GM18520 (cell line): ENCODE measurements at regions not wholly inside any gene's neighbourhood (a gene's known extent, or its start where the extent isn't known, plus 50 kb on each side); places are given as distances from the start of the nearest gene placed in this dataset.

Experiments
- ATAC-seq: cut with Tn5 transposase; IDR thresholded peaks from one replicate; pipeline ENCODE4 v1.9.1; 2021; ENCODE audit not compliant: unreplicated experiment

DNA sequence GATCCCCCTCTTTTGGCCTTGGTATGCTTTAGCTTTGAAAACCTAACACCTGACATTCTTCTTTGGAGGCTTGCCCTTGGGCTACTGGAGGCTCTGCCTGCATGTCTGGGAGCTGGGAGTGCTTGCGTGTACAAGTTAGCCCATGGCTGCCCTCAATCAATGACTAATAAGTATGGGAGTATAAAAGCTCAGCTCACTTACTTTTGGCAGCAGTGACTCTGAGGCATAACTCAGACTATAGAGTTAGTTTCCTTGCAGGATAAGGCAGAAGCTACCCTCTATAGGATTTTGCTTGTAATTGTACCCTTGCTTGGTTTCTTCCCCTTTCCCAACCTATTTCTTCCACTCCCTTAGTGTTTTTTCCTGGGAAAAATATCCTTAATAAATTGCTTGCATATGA is 247.9 kb downstream of the PPP1R2C start:
- ATAC-seq = no peak

DNA sequence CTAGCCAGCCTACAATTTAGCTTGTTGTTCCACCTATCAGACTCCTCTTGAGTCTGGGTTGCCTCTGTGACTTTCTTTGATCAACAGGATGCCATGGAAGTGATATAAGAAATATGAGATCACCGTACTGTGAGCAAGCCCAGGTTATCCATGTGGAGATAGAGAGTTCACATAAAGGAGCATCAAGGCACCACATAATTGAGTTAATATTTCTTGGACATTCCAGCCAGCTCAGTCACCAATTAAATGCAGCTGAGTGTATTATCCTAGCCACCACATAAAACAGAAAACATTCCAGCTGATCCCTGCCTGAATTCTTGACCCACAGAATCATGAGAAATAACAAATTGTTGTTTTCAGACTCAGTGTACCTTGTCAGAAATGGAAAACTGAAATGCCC is 253.6 kb downstream of the PPP1R2C start:
- no peak for ATAC-seq

DNA sequence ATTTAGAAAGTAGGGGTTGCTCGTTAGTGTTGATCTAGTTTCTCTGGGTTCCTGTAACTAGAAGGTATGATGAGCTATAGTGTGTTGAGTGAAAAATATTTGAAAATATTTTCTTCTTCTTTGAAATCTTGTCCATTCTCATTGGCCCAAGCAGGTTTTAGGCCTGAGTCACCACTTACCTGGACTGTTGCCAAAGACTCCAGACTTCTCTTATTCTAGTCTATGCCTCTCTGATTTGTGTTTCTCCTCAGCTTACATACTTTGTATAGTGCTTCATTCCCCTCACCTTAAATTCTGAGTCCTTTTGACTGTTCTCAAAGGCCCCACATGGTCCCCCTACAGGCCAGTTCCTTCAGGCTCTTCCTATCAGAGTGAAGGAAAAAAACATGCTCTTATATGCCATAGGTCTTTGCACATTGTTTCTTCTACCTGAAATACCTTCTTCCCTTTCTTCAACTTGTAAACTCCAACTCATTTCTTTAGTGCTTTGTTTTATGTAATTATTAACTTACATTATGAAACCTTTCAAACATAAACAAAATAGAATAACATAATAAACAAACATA is 258.2 kb downstream of the PPP1R2C start:
- no peak for ATAC-seq

DNA sequence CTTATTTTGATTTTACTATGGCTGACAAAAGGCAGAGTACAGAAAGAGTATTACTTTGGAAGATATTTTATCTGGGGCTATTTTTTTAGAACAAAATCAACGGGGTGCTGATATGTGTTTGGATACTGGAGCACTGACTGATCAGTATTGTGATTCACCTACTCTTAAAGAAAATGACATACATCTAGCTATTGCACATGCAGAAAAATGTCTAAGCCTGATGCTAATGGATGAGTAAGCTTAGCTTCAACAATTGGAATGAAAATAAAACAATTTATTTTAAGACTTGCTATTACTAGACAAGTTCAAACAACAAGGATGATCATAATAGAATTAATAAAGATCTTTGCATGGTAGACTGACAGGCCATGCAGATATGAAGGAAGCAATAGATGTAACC is 262.0 kb downstream of the PPP1R2C start:
- no peak for ATAC-seq

DNA sequence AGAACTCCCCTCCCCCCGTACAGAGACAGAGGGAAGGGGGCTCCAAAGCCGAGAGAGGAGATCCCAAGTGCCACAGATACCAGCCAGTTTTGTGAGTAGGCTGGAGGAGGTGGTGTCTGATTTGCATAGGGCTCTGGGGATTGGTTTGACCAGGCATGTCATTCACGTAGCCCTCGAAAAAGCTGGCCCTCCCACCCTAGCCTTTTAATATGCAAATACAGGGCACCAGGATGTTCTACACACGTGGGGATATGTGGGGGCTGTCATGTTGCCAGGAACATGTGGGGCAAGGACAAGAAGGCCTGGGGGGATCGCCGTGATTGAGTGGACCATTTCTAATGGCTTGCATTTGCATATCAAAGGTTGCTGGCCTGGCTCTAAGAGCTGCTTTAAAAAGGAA is 272.9 kb downstream of the PPP1R2C start:
- ATAC-seq = no peak

DNA sequence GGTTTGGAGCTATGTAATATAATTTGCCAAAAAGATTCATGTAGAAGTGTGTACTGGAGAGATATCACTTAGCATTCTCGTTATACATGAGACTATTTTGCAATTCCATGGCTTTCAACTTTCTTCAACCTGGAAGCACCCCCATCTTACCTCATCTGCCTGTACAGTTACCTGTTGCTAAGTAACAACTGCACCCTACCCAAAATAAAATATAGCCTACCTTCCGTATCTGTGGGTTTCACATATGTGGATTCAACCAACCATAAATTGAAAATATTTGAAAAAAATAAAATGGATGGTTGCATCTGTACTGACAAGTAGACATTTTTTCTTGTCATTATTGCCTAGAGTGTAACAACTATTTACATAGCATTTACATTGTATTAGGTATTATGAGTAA is 278.3 kb downstream of the PPP1R2C start:
- no peak for ATAC-seq

DNA sequence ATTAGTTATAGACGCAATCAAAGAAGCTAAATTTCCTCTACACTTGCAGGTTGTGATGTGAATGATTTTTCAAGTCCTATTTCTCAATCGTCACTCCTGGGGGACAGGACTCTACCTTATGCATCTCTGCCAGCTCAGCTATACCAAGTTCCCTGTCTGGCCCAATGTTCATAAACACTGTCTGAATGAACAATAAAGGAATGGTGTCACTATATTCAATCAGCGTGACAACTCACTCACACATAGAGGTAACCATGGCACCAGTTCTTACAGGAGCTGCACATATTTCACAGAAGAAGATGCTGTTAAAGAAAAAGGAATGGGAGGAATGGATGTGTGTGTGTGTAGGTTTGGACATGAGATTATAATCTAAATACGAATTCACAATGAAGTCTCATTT is 280.6 kb downstream of the PPP1R2C start:
- ATAC-seq = no peak

DNA sequence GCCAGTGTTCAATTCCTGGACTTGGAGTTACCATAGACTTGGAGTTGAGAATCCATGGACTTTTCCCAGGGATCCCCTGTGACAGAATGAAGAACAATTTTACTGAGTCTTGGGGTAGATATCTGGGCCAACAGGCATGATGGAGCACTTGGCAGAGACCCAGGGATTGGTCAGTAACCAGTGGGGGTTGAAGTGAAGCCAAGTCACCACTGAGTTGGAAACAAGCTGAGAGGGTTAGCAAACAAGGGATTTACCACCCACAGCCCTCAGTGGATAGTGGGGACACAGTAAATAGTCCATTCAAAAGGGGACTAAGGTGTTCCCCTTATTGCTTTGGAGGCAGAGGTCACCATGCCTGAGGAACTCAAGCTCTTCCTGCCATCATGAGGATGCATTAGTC is 281.7 kb downstream of the PPP1R2C start:
- ATAC-seq = no peak

DNA sequence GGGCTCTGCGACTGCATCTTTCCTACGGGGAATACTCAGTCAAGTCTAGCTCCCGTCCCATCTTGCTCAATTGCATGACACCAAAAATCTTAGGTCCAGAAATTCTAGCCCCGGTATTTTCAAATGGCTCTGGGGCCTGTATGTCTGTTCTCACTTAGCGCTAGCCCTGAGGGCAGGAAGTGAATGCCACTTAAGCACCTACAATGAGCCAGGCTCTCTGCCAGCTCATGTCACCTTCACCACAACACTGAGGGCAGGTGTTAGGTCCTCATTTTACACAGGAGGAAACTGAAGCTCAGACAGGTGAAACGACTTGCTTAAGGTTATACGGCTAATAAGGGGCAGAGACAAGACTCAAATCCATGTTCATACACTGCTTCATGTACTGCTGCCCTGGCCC is 282.8 kb downstream of the PPP1R2C start:
- no peak for ATAC-seq

DNA sequence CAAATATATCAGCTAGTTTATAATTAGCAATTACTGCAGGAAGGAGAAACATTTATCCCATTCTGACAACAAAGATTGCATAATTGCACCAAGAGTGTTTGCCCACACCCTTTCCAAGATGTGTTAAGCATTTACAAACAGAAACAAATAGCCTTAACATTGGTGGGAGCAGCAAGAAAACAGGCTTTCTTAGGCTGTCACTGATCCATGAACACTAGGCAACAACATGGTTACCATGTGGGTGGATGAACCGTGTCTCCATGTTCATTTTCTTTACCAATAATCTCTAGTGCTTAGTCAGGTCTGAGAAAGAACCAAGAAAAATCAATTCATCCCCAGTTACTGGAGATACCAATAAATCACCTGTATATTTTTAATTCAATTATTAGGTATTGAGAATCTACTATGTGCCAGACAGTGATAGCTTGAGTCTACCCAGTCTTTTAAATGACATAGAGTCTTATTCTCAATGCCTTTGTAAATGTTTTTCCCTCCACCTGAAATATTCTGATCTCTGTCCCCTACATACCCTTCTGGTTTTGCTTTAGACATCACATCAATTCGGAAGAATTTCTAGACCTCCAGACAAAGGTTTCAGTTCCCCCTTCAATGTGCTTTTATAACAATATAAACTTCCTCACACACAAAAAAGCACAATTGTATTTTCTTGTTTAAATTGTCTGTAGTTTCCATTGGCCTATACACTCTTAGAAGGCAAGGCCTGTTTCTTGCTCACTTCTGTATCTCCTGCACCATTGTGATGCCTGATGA is 286.6 kb downstream of the PPP1R2C start:
- ATAC-seq = no peak

DNA sequence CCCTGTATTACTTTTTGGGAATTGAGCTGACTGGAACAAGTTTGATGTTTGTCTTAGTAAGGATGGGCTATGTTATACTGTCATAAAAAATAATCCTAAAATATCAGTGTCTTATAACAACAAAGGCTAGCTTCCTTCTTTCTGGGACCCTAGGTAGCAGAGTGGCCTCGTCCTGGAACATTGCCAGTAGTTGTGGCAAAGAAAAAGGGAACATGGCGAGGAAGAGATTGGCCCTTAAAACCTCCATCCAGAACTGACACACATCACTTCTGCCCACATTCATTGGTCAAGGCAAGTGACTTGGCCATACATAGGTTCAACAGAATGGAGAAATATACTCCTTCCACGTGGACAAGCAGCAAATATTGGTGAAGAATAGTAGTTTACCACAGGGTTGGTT is 287.9 kb downstream of the PPP1R2C start:
- ATAC-seq = no peak

DNA sequence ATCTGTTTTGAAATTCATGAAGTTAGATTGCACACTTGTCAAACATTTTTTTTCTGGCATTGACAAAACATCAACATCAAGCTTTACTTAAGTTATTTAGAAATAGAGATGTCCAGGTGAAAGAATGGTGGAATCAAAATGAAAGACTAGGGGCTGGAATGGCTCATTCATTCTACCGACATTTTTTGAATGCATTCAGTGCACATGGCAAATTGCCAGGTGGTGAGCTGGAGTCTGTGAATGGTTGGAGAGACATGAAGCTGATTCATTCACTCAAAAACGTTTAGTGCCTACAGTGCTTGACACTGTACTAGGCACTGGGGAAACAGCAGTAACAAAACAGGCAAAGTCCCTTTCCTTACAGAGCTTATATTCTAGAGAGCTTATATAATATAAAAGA is 292.4 kb downstream of the PPP1R2C start:
- no peak for ATAC-seq

DNA sequence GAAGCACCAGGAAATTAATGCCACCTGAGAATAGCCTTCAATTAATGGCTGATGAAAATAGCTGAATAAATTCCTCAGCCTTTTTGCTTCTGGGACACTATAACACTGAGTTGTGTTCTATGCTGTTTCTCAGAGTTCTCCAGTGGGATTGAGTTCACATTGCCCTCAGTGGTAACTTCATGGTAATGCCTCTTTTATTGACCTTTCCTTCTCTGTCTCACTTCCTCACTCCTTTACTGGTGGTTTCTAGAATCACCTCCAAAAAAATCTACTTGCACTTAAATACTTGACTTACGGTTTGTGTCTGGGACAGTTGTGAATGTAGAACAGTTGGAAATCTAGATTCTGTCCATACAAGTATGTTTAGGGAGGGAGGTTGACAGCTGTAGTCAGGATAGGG is 293.7 kb downstream of the PPP1R2C start:
- ATAC-seq = no peak

DNA sequence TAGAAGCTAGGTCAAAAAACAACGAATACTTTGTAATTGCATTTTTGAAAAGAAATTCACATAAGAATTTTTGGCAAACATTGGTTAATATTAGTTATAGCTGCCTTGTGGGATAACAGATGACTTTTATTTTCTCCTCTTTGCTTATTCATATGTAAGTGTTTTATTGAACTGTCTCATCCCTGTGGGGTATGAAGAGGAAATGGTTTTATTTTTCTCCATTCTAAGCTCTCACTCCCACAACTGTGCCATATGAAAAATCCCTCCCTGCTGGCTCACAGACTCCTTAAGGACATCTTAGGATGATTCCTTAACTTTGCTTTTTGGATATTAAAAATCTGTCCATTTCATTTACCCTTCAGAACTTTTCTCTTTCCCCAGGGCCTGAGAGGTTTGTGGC is 300.6 kb downstream of the PPP1R2C start:
- no peak for ATAC-seq

DNA sequence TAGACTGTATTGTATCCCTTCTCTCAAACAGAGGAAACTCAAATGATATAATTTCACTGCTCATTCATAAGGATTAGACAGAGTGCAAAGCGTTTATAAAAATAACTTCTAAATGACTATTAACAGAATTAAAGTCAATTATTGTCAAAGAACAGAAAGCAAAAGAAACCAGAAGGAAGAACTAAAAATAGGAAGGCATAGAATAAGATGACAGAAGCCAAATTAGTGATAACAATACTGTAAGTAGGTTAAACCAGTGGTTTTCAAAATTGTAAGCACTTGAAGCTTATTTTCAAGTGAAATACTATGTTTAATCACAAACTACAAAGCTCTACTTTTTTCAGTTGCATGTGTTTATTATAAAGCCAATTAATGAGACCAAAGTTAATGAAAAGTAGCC is 305.2 kb downstream of the PPP1R2C start:
- ATAC-seq = no peak

DNA sequence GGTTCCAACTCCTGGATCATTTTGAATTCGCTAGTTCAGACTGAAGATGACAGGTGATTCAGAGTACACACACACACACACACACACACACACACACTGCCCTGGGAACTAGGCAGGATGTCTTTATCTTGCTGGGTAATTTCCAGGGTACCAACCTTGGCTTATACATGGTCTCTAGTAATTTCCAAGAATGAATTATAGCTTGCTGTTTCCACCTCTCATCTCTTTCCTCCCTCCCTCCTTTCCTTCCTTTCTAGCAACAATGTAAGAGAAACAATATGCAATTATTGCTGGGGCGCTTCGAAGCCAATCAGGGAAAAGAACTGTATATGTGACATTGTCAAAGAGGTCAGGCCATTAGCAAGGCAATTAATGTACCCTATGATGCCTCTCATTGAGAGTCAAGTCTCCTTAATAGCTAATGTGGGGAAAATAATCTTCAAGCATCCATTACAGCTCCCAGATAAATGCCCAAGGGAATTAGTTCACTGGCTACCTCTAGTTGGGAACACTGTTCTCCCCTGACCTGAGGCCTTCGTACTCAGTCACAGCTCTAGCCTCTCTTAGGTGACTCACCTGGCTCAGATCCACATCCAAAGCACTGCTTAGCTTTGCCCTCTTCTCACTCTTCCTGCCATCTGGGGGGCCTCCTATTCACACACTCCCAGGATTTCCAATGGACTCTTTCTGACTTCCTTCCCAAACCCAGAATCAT is 311.5 kb downstream of the PPP1R2C start:
- no peak for ATAC-seq

DNA sequence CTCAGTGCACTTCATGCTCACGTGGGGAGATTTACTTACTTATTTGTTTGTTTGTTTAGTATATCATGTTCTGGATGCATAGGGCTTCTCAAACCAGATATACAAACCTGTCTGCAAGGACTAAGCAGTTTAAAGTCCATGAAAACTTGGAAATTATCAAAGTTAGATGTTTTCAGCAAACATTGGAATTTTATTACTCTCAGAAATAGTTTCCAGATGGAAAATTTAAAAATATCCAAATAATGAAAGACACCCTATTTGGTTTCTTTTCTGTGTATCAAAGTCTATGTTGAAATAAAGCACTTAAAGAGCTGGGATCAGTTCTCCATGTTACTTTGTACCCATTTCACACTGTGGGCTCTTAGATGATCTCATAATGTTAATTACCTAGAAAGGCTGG is 312.1 kb downstream of the PPP1R2C start:
- no peak for ATAC-seq

DNA sequence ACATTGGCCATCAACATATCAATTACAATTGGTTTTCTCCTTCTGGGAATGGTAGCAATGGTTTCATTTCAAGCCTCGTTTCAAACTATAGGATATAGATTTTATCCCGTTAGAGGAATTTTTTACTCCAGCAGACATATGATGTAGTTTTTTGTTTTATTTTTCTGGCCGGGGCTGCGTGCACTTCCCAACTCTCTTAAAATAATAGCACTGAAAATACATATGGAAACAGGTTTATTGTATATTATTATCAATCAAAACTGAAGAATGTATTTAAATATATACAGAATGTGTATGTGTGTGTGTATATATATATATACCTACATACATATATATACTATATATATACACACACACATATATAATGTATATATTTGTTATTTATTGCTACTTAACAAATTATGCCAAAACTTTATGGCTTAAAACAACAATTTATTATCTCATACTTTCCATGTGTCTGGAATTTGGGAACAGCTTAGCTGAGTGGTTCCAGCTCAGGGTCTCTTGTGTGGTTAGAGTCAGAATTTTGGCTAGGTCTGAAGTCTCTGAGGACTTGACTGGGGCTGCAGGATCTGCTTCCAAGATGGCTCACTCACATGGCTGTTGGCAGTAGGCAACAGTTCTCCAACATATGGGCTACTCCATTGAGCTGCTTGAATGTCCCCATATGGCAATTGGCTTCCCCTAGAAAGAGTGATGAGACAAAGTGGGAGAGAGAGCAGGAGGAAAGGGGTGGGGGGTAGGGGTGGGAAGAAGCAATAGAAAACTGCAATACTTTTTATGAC is 314.1 kb downstream of the PPP1R2C start:
- no peak for ATAC-seq

DNA sequence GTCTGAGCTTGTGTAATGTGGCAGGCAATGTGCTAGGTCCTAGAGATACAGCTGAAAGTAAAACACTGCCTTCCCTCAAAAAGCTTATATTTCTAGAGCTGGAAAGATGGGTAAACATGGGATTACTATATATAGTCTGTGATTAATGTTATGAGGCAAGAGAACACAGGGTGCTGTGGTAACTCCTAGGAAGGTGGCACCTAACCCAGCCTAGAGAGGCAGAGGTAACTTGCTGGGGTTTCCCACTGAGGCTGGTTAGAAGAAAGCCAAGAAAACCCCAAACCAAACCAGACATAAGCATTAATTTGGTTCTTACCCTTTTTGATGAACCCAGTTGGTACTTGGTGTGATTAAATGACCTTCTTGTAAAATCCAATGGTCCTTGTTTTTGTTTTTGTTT is 315.0 kb downstream of the PPP1R2C start:
- no peak for ATAC-seq

DNA sequence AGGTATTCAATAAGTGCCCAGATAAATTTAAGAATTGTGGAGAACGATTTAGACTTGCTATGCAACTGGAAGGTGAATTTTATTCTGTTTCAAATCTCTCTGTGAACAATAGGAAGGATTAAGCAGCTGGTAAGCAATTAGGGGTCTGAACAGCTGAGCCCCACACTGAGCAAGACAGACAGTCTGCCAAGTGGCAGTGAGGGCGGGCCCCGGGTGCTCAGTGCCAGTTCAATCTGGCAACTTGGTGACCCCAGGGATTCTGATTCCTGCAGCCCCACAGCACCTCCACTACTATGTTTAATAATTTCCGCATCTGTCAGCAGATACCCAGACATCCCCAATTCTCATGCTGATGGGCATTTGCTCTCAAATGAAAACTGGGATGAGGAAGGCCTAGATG is 317.3 kb downstream of the PPP1R2C start:
- ATAC-seq = no peak

DNA sequence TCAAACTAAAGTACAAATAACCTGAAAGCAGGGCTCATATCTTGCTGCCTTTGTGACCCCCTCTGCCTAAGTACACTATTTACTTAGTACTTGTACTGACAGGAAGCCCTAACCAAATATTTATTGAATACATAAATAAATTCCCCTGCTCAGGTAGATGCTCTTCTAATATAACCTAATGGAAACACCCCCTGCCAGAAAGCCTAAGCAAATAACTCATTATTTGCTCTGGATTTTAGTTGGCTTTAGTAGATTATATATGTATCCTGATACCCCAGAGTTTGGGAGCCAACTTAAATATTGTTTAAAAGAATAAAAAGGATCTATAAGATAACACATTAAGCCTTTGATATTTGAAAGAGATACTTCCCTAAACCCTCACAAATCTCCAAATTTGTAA is 318.2 kb downstream of the PPP1R2C start:
- no peak for ATAC-seq
